MCF 10A (cell line): ENCODE measurements at regions not wholly inside any gene's neighbourhood (a gene's known extent, or its start where the extent isn't known, plus 50 kb on each side); places are given as distances from the start of the nearest gene placed in this dataset.

Experiments used
- BruUV-seq: library from RNA; stranded (reverse); fragments of 400-500 nt; replicated peaks from 2 replicates; lab custom pipeline; 2021; lab: Mats Ljungman, UMichigan
- CTCF ChIA-PET: fragments of 300-600 bp; sonication (Branson Sonifier 250); formaldehyde crosslinking; extraction: SDS; loops from one replicate; lab custom pipeline; 2021; ENCODE audit warnings: antibody characterized with exemption, inconsistent platforms; lab: Yijun Ruan, JAX
- POLR2A ChIA-PET: fragments of 300-600, 350-650 bp; sonication (Branson Sonifier 250); formaldehyde crosslinking; extraction: SDS; loops from one replicate; lab custom pipeline; 2020; ENCODE audit warnings: antibody characterized with exemption, inconsistent platforms; lab: Yijun Ruan, JAX
- DNase-seq: peaks from one replicate; pipeline ENCODE4 v3.0.0-alpha.2; 2018; ENCODE audit not compliant: unreplicated experiment
- H3K27ac Mint-ChIP-seq: one replicate; pipeline ENCODE4 v1.8.0; 2022; ENCODE audit warnings: mild to moderate bottlenecking, low read depth, mixed read lengths; ENCODE audit not compliant: unreplicated experiment
- H3K27me3 Mint-ChIP-seq: one replicate; pipeline ENCODE4 v1.8.0; 2022; ENCODE audit warnings: mixed read lengths; ENCODE audit not compliant: insufficient read depth, unreplicated experiment
- H3K36me3 Mint-ChIP-seq: one replicate; pipeline ENCODE4 v1.8.0; 2022; ENCODE audit warnings: mild to moderate bottlenecking, moderate library complexity, mixed read lengths; ENCODE audit not compliant: insufficient read depth, unreplicated experiment
- H3K4me1 Mint-ChIP-seq: one replicate; pipeline ENCODE4 v1.8.0; 2022; ENCODE audit warnings: mixed read lengths; ENCODE audit not compliant: insufficient read depth, unreplicated experiment
- H3K4me3 Mint-ChIP-seq: one replicate; pipeline ENCODE4 v1.8.0; 2022; ENCODE audit warnings: mild to moderate bottlenecking, moderate library complexity, mixed read lengths; ENCODE audit not compliant: unreplicated experiment
- H3K9me3 Mint-ChIP-seq: one replicate; pipeline ENCODE4 v1.8.0; 2022; ENCODE audit warnings: mixed read lengths; ENCODE audit not compliant: unreplicated experiment
- intact Hi-C: fragments of 100-400 bp; cut with micrococcal nuclease; formaldehyde crosslinking; loops from 2 replicates; pipeline ENCODE4 v1.14.1; 2022
- TF ChIP-seq, protein P1 (sequence below): fragments of 200-600 bp; IDR thresholded peaks from one replicate; pipeline ENCODE4 v1.8.0; 2022; ENCODE audit warnings: antibody characterized with exemption, mild to moderate bottlenecking; ENCODE audit not compliant: unreplicated experiment

DNA sequence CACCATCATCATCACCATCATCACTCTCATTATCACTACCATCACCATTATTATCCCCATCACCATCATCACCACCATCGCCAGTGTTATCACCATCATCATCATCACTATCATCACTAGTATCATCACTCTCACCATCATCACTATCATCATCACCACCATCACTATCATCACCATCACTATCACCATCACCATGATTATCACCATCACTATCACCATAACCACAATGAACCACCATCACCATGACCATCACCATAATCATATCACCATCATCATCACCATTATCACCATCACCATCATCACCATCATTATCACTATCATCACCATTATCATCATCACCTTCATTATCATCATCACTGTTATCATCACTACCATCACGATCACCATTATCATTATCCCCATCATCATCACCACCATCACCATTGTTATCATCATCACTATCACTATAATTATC is 326.7 kb downstream of the BRD1 start:
- no peaks in the 10 kb centered on the region for H3K4me1 Mint-ChIP-seq
- TF ChIP-seq, protein P1, sequence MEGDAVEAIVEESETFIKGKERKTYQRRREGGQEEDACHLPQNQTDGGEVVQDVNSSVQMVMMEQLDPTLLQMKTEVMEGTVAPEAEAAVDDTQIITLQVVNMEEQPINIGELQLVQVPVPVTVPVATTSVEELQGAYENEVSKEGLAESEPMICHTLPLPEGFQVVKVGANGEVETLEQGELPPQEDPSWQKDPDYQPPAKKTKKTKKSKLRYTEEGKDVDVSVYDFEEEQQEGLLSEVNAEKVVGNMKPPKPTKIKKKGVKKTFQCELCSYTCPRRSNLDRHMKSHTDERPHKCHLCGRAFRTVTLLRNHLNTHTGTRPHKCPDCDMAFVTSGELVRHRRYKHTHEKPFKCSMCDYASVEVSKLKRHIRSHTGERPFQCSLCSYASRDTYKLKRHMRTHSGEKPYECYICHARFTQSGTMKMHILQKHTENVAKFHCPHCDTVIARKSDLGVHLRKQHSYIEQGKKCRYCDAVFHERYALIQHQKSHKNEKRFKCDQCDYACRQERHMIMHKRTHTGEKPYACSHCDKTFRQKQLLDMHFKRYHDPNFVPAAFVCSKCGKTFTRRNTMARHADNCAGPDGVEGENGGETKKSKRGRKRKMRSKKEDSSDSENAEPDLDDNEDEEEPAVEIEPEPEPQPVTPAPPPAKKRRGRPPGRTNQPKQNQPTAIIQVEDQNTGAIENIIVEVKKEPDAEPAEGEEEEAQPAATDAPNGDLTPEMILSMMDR: no peak
- no peaks in the 10 kb centered on the region for H3K36me3 Mint-ChIP-seq
- no peak for DNase-seq
- H3K27me3 Mint-ChIP-seq: no peaks in the 10 kb centered on the region
- H3K27ac Mint-ChIP-seq: no peak overlapping the region
- CTCF ChIA-PET: no interaction called here
- POLR2A ChIA-PET: no interaction called here
- intact Hi-C loops: no loop called here
- no peaks in the 10 kb centered on the region for H3K9me3 Mint-ChIP-seq
- H3K4me3 Mint-ChIP-seq: no peak overlapping the region
- no TSS peak for BruUV-seq

GRCh38 chr22:49500076-49500460 is 327.6 kb downstream of the BRD1 start:
- no peaks in the 10 kb centered on the region for H3K36me3 Mint-ChIP-seq
- POLR2A ChIA-PET: no interaction called here
- CTCF ChIA-PET: no interaction called here

DNA sequence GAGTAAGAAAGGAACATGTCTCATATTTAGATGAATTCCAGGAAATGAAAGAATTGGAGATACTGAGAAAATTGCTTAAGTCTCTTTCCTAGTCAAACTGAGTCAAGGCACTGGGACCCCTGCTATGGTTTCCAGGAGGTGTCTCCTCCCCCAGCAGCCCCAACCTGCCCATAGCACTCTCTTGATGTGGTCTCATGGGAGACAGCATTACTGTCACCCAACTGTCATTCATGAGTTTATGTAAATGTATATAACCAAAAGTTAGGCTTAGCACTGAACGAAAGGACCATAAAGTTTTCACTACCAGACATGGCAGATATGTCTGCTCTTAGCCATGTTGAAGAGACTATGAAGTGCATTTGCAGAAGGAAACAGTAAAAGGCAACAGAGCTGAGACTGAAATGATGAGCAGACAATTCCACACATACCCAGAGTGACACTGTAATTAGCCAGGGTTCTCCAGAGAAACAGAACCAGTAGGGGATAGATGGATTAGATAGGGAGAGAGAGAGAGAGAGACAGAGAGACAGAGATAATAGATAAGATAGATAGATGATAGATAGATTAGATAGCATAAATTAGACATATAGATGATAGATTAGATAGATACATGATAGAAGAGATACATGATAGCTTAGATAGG is 328.1 kb downstream of the BRD1 start:
- Mint-ChIP-seq H3K4me3 (no peak overlapping the region), H3K4me1 (no peaks in the 10 kb centered on the region), H3K9me3 (peaks cover 8% of the 10 kb centered on the region), H3K27me3 (no peaks in the 10 kb centered on the region), H3K27ac (no peak overlapping the region), H3K36me3 (no peaks in the 10 kb centered on the region)
- no TSS peak for BruUV-seq
- intact Hi-C loops: no loop called here
- ChIA-PET CTCF (no interaction called here), POLR2A (no interaction called here)
- TF ChIP-seq, protein P1: no peak
- no peak for DNase-seq

More at GRCh38 chr22:49500076-49500460, 327.6 kb downstream of the BRD1 start:
- no peaks in the 10 kb centered on the region for H3K4me1 Mint-ChIP-seq
- H3K4me3 Mint-ChIP-seq: no peak overlapping the region
- H3K9me3 Mint-ChIP-seq: peaks cover 5% of the 10 kb centered on the region
- TF ChIP-seq, protein P1: no peak
- BruUV-seq: no TSS peak
- no peak for DNase-seq
- H3K27me3 Mint-ChIP-seq: no peaks in the 10 kb centered on the region
- H3K27ac Mint-ChIP-seq: no peak overlapping the region
- intact Hi-C loops: no loop called here

DNA sequence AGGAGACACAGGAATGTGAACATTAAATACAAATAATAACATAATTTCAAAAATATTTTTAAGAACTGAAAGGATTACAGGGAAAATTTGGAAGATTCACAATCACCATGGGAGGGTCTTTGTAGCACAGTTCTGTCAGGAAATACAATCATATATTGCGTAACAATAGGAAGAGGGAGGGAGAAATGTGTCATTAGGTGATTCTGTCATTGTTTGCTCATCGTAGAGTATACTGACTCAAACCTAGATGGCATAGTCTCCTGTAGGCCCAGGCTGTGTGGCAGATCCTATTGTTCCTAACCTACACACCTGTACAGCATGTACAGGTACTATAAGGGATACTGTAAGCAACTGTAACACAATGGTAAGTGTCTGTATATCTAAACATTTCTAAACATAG is 330.4 kb downstream of the BRD1 start:
- TF ChIP-seq, protein P1: no peak
- Mint-ChIP-seq H3K4me3 (no peak overlapping the region), H3K36me3 (no peaks in the 10 kb centered on the region), H3K9me3 (peaks cover 8% of the 10 kb centered on the region), H3K27me3 (no peaks in the 10 kb centered on the region), H3K27ac (no peak overlapping the region), H3K4me1 (no peaks in the 10 kb centered on the region)
- CTCF ChIA-PET: no interaction called here
- intact Hi-C loops: no loop called here
- no peak for DNase-seq
- POLR2A ChIA-PET: no interaction called here
- no TSS peak for BruUV-seq
